DND-41 (cell line): ENCODE measurements at regions not wholly inside any gene's neighbourhood (a gene's known extent, or its start where the extent isn't known, plus 50 kb on each side); places are given as distances from the start of the nearest gene placed in this dataset.
A peak's percentile ranks its signal among the peaks of the same experiment; 100 is the strongest.
"Not testable (repeated sequence)": the region's sequence is repeated elsewhere in the genome, so short reads cannot be mapped to it uniquely, and the experiment has no call there.

Source experiments
- ATAC-seq: fragments of 200-7000 bp; cut with Tn5 transposase; 3 replicates; pipeline ENCODE4 v1.9.1; 2021; ENCODE audit warnings: low read depth; ENCODE audit not compliant: insufficient read depth
- DNase-seq: peaks from one replicate; pipeline ENCODE4 v3.0.0-alpha.2; 2020
- H2AFZ ChIP-seq: 2 replicates; pipeline ENCODE4 v1.6.0; 2012; ENCODE audit warnings: low read depth, low read length
- H3K27ac ChIP-seq: 2 replicates; pipeline ENCODE4 v1.5.1; 2012; ENCODE audit warnings: low read length, inconsistent platforms
- H3K27me3 ChIP-seq: fragments of 200-600 bp; sonication (generic); 2 replicates; pipeline ENCODE4 v1.6.0; 2012; ENCODE audit warnings: low read length, mild to moderate bottlenecking, inconsistent platforms; ENCODE audit not compliant: insufficient read depth, poor library complexity
- H3K36me3 ChIP-seq: 2 replicates; pipeline ENCODE4 v1.5.1; 2012; ENCODE audit warnings: low read length, inconsistent platforms; ENCODE audit not compliant: insufficient read depth
- H3K4me1 ChIP-seq: 2 replicates; pipeline ENCODE4 v1.5.1; 2012; ENCODE audit warnings: mild to moderate bottlenecking, low read length; ENCODE audit not compliant: insufficient read depth
- H3K4me2 ChIP-seq: 2 replicates; pipeline ENCODE4 v1.6.0; 2012; ENCODE audit warnings: mild to moderate bottlenecking, moderate library complexity, low read length, inconsistent platforms; ENCODE audit not compliant: insufficient read depth
- H3K4me3 ChIP-seq, 2 experiments: fragments of 200-600 bp in 1 of 2; shearing (Covaris generic) in 1 of 2; 2 replicates each; pipeline ENCODE4 v1.5.1; 2012 to 2016; ENCODE audit warnings: inconsistent platforms in 2 of 2, low read length in 2 of 2, mild to moderate bottlenecking in 2 of 2, low read depth in 1 of 2, moderate library complexity in 1 of 2
- H3K79me2 ChIP-seq: 2 replicates; pipeline ENCODE4 v1.6.0; 2012; ENCODE audit warnings: low read length, inconsistent platforms; ENCODE audit not compliant: insufficient read depth
- H3K9ac ChIP-seq: 2 replicates; pipeline ENCODE4 v1.6.0; 2012; ENCODE audit warnings: low read depth, mild to moderate bottlenecking, inconsistent platforms, low read length, moderate library complexity
- H3K9me3 ChIP-seq: 2 replicates; pipeline ENCODE4 v1.5.1; 2012; ENCODE audit warnings: low read length, moderate library complexity, mild to moderate bottlenecking, inconsistent platforms; ENCODE audit not compliant: insufficient read depth, severe bottlenecking
- H4K20me1 ChIP-seq: 2 replicates; pipeline ENCODE4 v1.6.0; 2012; ENCODE audit warnings: low read length; ENCODE audit not compliant: insufficient read depth
- EZH2 ChIP-seq: IDR thresholded peaks from 3 replicates; pipeline ENCODE4 v1.6.1; 2012; ENCODE audit warnings: borderline replicate concordance, low read depth, mild to moderate bottlenecking, moderate library complexity, low read length, inconsistent platforms; ENCODE audit not compliant: severe bottlenecking
- TF ChIP-seq, protein P1 (sequence below): IDR thresholded peaks from 2 replicates; pipeline ENCODE4 v1.5.1; 2012; ENCODE audit warnings: borderline replicate concordance, low read length, moderate library complexity, mild to moderate bottlenecking; ENCODE audit not compliant: poor library complexity, severe bottlenecking; ENCODE audit errors: extremely low read depth

DNA sequence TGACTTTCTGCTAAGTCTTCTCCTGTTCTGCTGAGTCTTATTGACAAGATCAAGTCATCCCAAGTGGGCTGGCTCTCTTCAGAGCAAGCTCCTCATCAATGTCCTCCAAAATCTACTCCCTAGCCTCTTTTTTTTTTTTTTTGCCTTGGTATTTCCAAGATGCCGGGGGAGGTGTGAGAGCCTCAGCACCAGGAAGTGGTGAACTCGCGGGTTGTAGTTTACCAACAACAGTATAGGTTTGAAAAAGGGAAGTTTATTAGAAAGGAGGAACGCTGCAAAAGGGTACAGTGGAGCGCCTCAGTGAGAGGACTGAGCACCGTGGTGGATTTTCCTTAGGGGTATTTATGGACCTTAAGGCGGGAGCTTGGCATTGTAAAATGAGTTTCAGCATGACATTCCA, 94.3 kb upstream of the SGO1 start:
- Histone ChIP-seq H3K36me3 (no peaks in the 10 kb centered on the region), H4K20me1 (no peaks in the 10 kb centered on the region), H3K4me3 (no peak overlapping the region), H3K9ac (no peak overlapping the region), H3K79me2 (no peaks in the 10 kb centered on the region), H3K27ac (no peak overlapping the region), H3K4me2 (no peak overlapping the region), H2AFZ (no peak overlapping the region), H3K9me3 (no peaks in the 10 kb centered on the region), H3K27me3 (no peaks in the 10 kb centered on the region), H3K4me1 (no peaks in the 10 kb centered on the region)
- no peak for TF ChIP-seq EZH2
- TF ChIP-seq, protein P1, sequence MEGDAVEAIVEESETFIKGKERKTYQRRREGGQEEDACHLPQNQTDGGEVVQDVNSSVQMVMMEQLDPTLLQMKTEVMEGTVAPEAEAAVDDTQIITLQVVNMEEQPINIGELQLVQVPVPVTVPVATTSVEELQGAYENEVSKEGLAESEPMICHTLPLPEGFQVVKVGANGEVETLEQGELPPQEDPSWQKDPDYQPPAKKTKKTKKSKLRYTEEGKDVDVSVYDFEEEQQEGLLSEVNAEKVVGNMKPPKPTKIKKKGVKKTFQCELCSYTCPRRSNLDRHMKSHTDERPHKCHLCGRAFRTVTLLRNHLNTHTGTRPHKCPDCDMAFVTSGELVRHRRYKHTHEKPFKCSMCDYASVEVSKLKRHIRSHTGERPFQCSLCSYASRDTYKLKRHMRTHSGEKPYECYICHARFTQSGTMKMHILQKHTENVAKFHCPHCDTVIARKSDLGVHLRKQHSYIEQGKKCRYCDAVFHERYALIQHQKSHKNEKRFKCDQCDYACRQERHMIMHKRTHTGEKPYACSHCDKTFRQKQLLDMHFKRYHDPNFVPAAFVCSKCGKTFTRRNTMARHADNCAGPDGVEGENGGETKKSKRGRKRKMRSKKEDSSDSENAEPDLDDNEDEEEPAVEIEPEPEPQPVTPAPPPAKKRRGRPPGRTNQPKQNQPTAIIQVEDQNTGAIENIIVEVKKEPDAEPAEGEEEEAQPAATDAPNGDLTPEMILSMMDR: no peak
- peak; percentile 49; the same call in 1 of the 3 replicates for ATAC-seq
- no peak for DNase-seq

DNA sequence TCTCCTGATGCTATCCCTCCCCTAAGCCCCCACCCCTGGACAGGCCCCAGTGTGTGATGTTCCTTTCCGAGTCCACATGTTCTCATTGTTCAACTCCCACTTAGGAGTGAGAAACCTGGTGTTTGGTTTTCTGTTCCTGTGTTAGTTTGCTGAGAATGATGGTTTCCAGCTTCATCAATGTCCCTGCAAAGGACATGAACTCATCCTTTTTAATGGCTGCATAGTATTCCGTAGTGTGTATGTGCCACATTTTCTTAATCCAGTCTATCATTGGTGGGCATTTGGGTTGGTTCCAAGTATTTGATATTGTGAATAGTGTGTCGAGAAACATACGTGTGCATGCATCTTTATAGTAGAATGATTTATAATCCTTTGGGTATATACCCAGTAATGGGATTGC, 80.0 kb upstream of the SGO1 start:
- not testable (repeated sequence) for H3K4me1 ChIP-seq, H3K9ac ChIP-seq, DNase-seq, H3K27ac ChIP-seq, H3K79me2 ChIP-seq, ATAC-seq, H4K20me1 ChIP-seq, H3K4me2 ChIP-seq, H3K4me3 ChIP-seq, H3K36me3 ChIP-seq, H3K9me3 ChIP-seq, H2AFZ ChIP-seq, H3K27me3 ChIP-seq

DNA sequence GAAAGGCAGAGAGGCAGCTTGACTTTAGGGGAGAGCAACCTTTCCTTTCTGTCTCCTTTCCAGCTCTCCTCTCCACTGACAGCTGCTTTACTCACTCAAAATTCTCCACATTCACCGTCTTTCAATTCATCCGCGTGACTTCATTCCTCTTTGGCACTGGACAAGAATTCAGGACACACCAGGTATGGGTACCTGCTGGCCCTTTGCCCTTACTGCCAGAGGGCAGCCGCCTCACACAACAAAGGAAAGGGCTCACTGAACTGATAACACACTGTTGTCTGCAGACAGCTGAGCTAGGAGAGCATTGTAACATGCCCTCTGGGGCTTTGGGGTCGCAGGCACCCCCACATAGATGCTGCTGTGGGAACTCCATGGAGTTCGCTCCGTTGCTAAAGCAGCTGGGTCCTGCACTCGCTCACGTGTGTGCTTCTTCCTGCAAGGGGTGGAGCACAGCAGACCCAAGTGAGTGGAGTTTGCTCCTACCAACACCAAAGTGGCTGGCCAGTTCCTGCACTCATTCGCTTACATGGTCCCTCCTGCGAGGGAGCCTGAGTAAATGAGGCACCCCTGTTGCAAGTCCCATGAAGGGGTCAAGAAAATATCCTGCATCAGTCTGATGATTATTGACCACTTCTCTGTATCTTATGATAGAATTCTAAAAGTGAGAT, 79.0 kb upstream of the SGO1 start:
- H3K36me3 ChIP-seq: no peaks in the 10 kb centered on the region
- no peaks in the 10 kb centered on the region for H4K20me1 ChIP-seq
- ATAC-seq: no peak
- TF ChIP-seq, protein P1: no peak
- TF ChIP-seq EZH2: no peak
- no peaks in the 10 kb centered on the region for H3K27me3 ChIP-seq
- H3K27ac ChIP-seq: no peak overlapping the region
- no peaks in the 10 kb centered on the region for H3K9me3 ChIP-seq
- no peak overlapping the region for H3K9ac ChIP-seq
- H3K4me3 ChIP-seq: no peak overlapping the region
- no peaks in the 10 kb centered on the region for H3K79me2 ChIP-seq
- no peaks in the 10 kb centered on the region for H3K4me1 ChIP-seq
- H2AFZ ChIP-seq: no peak overlapping the region
- DNase-seq: no peak
- H3K4me2 ChIP-seq: no peak overlapping the region

DNA sequence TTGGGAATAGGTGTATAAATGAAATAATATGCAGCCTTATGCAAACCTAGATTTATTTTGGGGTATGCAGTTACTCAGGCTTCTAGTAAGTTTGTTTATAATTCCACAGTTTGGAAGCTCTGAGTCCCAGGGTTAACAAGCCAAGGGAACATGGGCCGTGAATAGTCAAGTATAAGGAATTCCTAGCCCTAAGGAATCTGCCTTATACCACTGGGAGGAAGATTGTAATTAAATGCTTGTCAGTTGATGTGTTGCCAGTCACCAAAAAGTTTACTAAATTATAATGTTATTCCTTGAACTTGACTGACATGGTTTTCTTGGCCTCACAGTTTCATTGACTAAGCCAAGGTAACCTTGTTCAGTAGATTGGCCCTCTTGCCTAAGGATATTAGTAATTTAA, 72.4 kb upstream of the SGO1 start:
- no peak overlapping the region for H3K4me3 ChIP-seq
- no peak overlapping the region for H3K9ac ChIP-seq
- no peaks in the 10 kb centered on the region for H3K9me3 ChIP-seq
- ATAC-seq (no peak), DNase-seq (no peak)
- H3K36me3 ChIP-seq: no peaks in the 10 kb centered on the region
- H3K27ac ChIP-seq: no peak overlapping the region
- no peak overlapping the region for H2AFZ ChIP-seq
- H3K27me3 ChIP-seq: no peaks in the 10 kb centered on the region
- TF ChIP-seq EZH2: no peak
- TF ChIP-seq, protein P1: no peak
- H3K79me2 ChIP-seq: no peaks in the 10 kb centered on the region
- no peaks in the 10 kb centered on the region for H3K4me1 ChIP-seq
- no peak overlapping the region for H3K4me2 ChIP-seq
- H4K20me1 ChIP-seq: no peaks in the 10 kb centered on the region
